ENCODE measurements at regions not wholly inside any gene's neighbourhood (a gene's known extent, or its start where the extent isn't known, plus 50 kb on each side); places are given as distances from the start of the nearest gene placed in this dataset.

DNA sequence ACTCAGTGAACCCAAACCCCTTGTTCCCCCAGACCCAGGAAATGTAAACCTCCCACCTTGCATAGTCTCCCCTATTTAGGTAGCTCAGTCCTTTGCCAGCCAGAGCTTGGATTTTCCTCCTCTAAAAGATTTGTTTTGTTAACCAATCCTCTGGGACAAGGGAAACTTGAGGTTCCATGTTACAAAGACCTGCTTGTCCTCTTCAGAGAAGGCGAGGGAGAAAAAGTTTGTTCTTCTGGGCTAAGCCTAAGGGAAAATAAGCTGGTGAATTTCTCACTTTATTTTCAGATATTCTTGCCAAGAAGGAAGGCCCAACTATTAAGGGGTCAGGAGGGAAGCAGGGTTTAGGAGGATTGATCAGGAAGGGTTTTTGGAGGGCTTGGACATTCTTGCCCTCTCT lies 136.1 kb upstream of the PROK2 start:
- Mint-ChIP-seq H3K27me3 (ENCODE audit: low read depth in 2 of 2) (peaks cover 9 to 12% of the 10 kb centered on the region in 2 donors), H3K9me3 (no peaks in the 10 kb centered on the region), H3K4me3 (no peak overlapping the region), H3K4me1 (no peaks in the 10 kb centered on the region), H3K36me3 (no peaks in the 10 kb centered on the region), H3K27ac (no peak overlapping the region)
- Histone ChIP-seq H3K4me1 (ENCODE audit: control insufficient read depth, insufficient read depth, low read length) (no peaks in the 10 kb centered on the region), H3K36me3 (ENCODE audit: control insufficient read depth, insufficient read depth, low read length) (no peaks in the 10 kb centered on the region), H3K4me3 (ENCODE audit: low read length) (no peak overlapping the region), H3K27ac (ENCODE audit: low read length) (no peak overlapping the region), H3K9me3 (ENCODE audit: control insufficient read depth, insufficient read depth, low read length) (no peaks in the 10 kb centered on the region), H3K27me3 (ENCODE audit: control insufficient read depth, insufficient read depth, low read length) (no peaks in the 10 kb centered on the region)
- 95% methylated on average over 1 of the region's 1 CpG for WGBS (ENCODE audit: insufficient coverage)
- TF ChIP-seq, protein P1, sequence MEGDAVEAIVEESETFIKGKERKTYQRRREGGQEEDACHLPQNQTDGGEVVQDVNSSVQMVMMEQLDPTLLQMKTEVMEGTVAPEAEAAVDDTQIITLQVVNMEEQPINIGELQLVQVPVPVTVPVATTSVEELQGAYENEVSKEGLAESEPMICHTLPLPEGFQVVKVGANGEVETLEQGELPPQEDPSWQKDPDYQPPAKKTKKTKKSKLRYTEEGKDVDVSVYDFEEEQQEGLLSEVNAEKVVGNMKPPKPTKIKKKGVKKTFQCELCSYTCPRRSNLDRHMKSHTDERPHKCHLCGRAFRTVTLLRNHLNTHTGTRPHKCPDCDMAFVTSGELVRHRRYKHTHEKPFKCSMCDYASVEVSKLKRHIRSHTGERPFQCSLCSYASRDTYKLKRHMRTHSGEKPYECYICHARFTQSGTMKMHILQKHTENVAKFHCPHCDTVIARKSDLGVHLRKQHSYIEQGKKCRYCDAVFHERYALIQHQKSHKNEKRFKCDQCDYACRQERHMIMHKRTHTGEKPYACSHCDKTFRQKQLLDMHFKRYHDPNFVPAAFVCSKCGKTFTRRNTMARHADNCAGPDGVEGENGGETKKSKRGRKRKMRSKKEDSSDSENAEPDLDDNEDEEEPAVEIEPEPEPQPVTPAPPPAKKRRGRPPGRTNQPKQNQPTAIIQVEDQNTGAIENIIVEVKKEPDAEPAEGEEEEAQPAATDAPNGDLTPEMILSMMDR (IDR thresholded peaks at IDR 0.05) = no peak
- DNase-seq (no peak), ATAC-seq (no peak)
- intact Hi-C loops (cut with micrococcal nuclease) = no loop called here

DNA sequence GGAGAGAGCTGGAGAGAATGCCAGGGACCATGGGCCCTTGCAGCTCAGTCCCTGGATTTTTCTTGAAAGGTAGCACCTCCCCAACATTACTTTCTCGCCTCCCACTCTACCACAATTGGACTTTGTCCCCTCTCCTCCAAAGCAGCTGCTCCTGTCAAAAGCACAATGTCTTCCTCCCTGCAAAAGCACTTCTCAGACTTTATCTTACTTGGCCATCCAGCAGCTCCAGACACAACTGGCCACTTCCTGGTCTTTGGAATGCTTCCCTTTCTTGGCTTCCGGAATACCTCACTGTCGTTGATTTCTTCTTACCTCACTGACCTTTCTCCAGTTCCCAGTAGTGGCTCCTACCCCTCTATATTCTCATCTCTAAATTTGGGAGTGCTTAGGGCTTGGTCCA lies 134.6 kb upstream of the PROK2 start:
- DNase-seq = no peak
- Mint-ChIP-seq H3K9me3 (no peaks in the 10 kb centered on the region), H3K4me3 (no peak overlapping the region), H3K27ac (no peak overlapping the region), H3K27me3 (ENCODE audit: low read depth in 2 of 2) (peaks cover 8 to 9% of the 10 kb centered on the region in 2 donors), H3K36me3 (no peaks in the 10 kb centered on the region), H3K4me1 (no peaks in the 10 kb centered on the region)
- 85% methylated on average over 3 of the region's 3 CpGs for WGBS (ENCODE audit: insufficient coverage)
- TF ChIP-seq, protein P1 (IDR thresholded peaks at IDR 0.05) = no peak
- Histone ChIP-seq H3K36me3 (ENCODE audit: control insufficient read depth, insufficient read depth, low read length) (no peaks in the 10 kb centered on the region), H3K27me3 (ENCODE audit: control insufficient read depth, insufficient read depth, low read length) (no peaks in the 10 kb centered on the region), H3K27ac (ENCODE audit: low read length) (no peak overlapping the region), H3K4me1 (ENCODE audit: control insufficient read depth, insufficient read depth, low read length) (no peaks in the 10 kb centered on the region), H3K9me3 (ENCODE audit: control insufficient read depth, insufficient read depth, low read length) (no peaks in the 10 kb centered on the region), H3K4me3 (ENCODE audit: low read length) (no peak overlapping the region)
- intact Hi-C loops (cut with micrococcal nuclease) = no loop called here
- no peak for ATAC-seq

DNA sequence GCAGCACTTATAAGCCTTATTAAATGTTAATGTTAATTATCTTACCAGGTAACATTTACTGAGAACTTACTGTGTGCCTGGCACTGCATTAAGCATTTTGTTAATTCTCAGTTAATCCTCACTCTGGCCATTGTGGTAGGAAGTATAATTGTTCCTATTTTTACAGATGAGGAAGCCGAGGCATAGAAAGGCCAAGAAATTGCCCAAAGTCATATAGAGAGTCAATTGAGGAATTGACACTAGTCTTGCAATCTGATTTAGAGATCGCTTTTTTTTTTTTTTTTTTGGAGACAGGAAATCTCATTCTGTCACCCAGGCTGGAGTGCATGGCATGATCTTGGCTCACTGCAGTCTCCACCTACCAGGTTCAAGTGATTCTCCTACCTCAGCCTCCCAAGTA lies 132.6 kb upstream of the PROK2 start:
- Histone ChIP-seq H3K27me3 (ENCODE audit: control insufficient read depth, insufficient read depth, low read length) (no peaks in the 10 kb centered on the region), H3K4me3 (ENCODE audit: low read length) (no peak overlapping the region), H3K9me3 (ENCODE audit: control insufficient read depth, insufficient read depth, low read length) (no peaks in the 10 kb centered on the region), H3K36me3 (ENCODE audit: control insufficient read depth, insufficient read depth, low read length) (no peaks in the 10 kb centered on the region), H3K27ac (ENCODE audit: low read length) (no peak overlapping the region), H3K4me1 (ENCODE audit: control insufficient read depth, insufficient read depth, low read length) (no peaks in the 10 kb centered on the region)
- TF ChIP-seq, protein P1 (IDR thresholded peaks at IDR 0.05) = no peak
- 77% methylated on average over 2 of the region's 2 CpGs for WGBS (ENCODE audit: insufficient coverage)
- H3K27me3 Mint-ChIP-seq (ENCODE audit: low read depth in 2 of 2) = peaks cover 8 to 9% of the 10 kb centered on the region in 2 donors
- ATAC-seq = no peak
- H3K4me3 Mint-ChIP-seq = no peak overlapping the region
- H3K9me3 Mint-ChIP-seq = no peaks in the 10 kb centered on the region
- no peak overlapping the region for H3K27ac Mint-ChIP-seq
- no peak for DNase-seq
- no peaks in the 10 kb centered on the region for H3K4me1 Mint-ChIP-seq
- H3K36me3 Mint-ChIP-seq = no peaks in the 10 kb centered on the region
- intact Hi-C loops (cut with micrococcal nuclease) = no loop called here

DNA sequence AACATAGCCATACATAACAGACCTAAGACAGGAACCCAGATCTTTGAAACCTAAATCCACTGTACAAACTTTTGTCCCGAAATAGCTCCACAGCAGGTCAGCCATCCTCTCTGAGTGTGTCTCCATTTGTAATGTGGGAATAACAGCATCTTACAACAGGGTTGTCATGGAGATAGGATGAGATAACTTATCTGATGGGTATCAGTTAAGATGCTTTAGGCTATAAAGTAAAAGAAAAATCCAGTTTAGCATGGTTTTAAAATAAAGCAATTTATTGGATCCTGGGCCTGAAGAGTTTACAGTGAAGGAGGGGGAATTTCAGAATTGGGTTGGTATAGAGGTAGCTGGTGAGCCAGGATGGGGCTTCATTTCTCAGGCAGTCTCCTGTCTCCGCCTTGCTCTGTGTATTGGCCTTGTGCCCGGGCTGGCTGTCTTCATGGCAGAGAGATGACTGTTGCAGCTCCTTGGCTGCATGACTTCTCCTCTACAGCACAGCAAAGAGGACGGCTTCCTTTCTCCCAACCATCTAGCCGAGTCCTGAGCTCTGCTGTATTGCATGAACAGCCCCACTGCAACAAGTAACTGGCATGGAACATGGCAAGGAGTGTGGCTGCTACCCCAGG lies 131.9 kb upstream of the PROK2 start:
- Histone ChIP-seq H3K4me3 (ENCODE audit: low read length) (no peak overlapping the region), H3K27me3 (ENCODE audit: control insufficient read depth, insufficient read depth, low read length) (no peaks in the 10 kb centered on the region), H3K4me1 (ENCODE audit: control insufficient read depth, insufficient read depth, low read length) (no peaks in the 10 kb centered on the region), H3K9me3 (ENCODE audit: control insufficient read depth, insufficient read depth, low read length) (no peaks in the 10 kb centered on the region), H3K27ac (ENCODE audit: low read length) (no peak overlapping the region), H3K36me3 (ENCODE audit: control insufficient read depth, insufficient read depth, low read length) (no peaks in the 10 kb centered on the region)
- DNase-seq (no peak), ATAC-seq (no peak)
- intact Hi-C loops (cut with micrococcal nuclease) = no loop called here
- TF ChIP-seq, protein P1 (IDR thresholded peaks at IDR 0.05) = no peak
- Mint-ChIP-seq H3K27me3 (ENCODE audit: low read depth in 2 of 2) (peaks cover 8 to 9% of the 10 kb centered on the region in 2 donors), H3K4me1 (no peaks in the 10 kb centered on the region), H3K36me3 (no peaks in the 10 kb centered on the region), H3K9me3 (no peaks in the 10 kb centered on the region), H3K4me3 (no peak overlapping the region), H3K27ac (no peak overlapping the region)
- 95% methylated on average over 4 of the region's 5 CpGs for WGBS (ENCODE audit: insufficient coverage)
